ENCODE measurements at regions not wholly inside any gene's neighbourhood (a gene's known extent, or its start where the extent isn't known, plus 50 kb on each side); places are given as distances from the start of the nearest gene placed in this dataset.

- TF ChIP-seq POLR2AphosphoS5 (IDR thresholded peaks at IDR 0.05; ENCODE audit: low read depth, low read length), result no peak
- no peak for TF ChIP-seq TAF1 (IDR thresholded peaks at IDR 0.05; ENCODE audit: low read depth, low read length)
- TF ChIP-seq POLR2A (IDR thresholded peaks at IDR 0.05; ENCODE audit: low read depth, low read length), result no peak
- no peak for TF ChIP-seq PAX5 (IDR thresholded peaks at IDR 0.05; ENCODE audit: insufficient read depth, low read length, severe bottlenecking)
- no peak for TF ChIP-seq POU2F2 (IDR thresholded peaks at IDR 0.05; ENCODE audit: low read depth, low read length)
- TF ChIP-seq SPI1 (IDR thresholded peaks at IDR 0.05; ENCODE audit: low read depth, low read length), result no peak
- FAIRE-seq (no peak), DNase-seq (ENCODE audit: insufficient read length, low spot score) (no peak)
Observed at GRCh38 chr12:77433799-77434198, 368.4 kb upstream of the E2F7 start.

GRCh38 chr12:77429426-77429825, 364.1 kb upstream of the E2F7 start:
- TF ChIP-seq POLR2A (IDR thresholded peaks at IDR 0.05; ENCODE audit: low read depth, low read length), result no peak
- TF ChIP-seq PAX5 (IDR thresholded peaks at IDR 0.05; ENCODE audit: insufficient read depth, low read length, severe bottlenecking), result no peak
- TF ChIP-seq SPI1 (IDR thresholded peaks at IDR 0.05; ENCODE audit: low read depth, low read length), result no peak
- TF ChIP-seq TAF1 (IDR thresholded peaks at IDR 0.05; ENCODE audit: low read depth, low read length), result no peak
- no peak for TF ChIP-seq POLR2AphosphoS5 (IDR thresholded peaks at IDR 0.05; ENCODE audit: low read depth, low read length)
- no peak for TF ChIP-seq POU2F2 (IDR thresholded peaks at IDR 0.05; ENCODE audit: low read depth, low read length)
- FAIRE-seq, result no peak
- DNase-seq (ENCODE audit: insufficient read length, low spot score), result no peak

GRCh38 chr12:77421152-77421551, 355.8 kb upstream of the E2F7 start:
- no peak for FAIRE-seq
- TF ChIP-seq POU2F2 (IDR thresholded peaks at IDR 0.05; ENCODE audit: low read depth, low read length) (no peak), POLR2AphosphoS5 (IDR thresholded peaks at IDR 0.05; ENCODE audit: low read depth, low read length) (no peak), SPI1 (IDR thresholded peaks at IDR 0.05; ENCODE audit: low read depth, low read length) (no peak), POLR2A (IDR thresholded peaks at IDR 0.05; ENCODE audit: low read depth, low read length) (no peak), TAF1 (IDR thresholded peaks at IDR 0.05; ENCODE audit: low read depth, low read length) (no peak)
- DNase-seq (ENCODE audit: insufficient read length, low spot score), result no peak

- no peak for TF ChIP-seq POU2F2 (IDR thresholded peaks at IDR 0.05; ENCODE audit: low read depth, low read length)
- TF ChIP-seq SPI1 (IDR thresholded peaks at IDR 0.05; ENCODE audit: low read depth, low read length), result no peak
- no peak for TF ChIP-seq PAX5 (IDR thresholded peaks at IDR 0.05; ENCODE audit: insufficient read depth, low read length, severe bottlenecking)
- TF ChIP-seq POLR2AphosphoS5 (IDR thresholded peaks at IDR 0.05; ENCODE audit: low read depth, low read length), result no peak
- no peak for TF ChIP-seq POLR2A (IDR thresholded peaks at IDR 0.05; ENCODE audit: low read depth, low read length)
- TF ChIP-seq TAF1 (IDR thresholded peaks at IDR 0.05; ENCODE audit: low read depth, low read length), result no peak
- DNase-seq (ENCODE audit: insufficient read length, low spot score) (no peak), FAIRE-seq (no peak)
Observed at GRCh38 chr12:77409551-77409950, 344.2 kb upstream of the E2F7 start.

- TF ChIP-seq PAX5 (IDR thresholded peaks at IDR 0.05; ENCODE audit: insufficient read depth, low read length, severe bottlenecking), result no peak
- no peak for TF ChIP-seq POU2F2 (IDR thresholded peaks at IDR 0.05; ENCODE audit: low read depth, low read length)
- no peak for TF ChIP-seq TAF1 (IDR thresholded peaks at IDR 0.05; ENCODE audit: low read depth, low read length)
- no peak for TF ChIP-seq POLR2AphosphoS5 (IDR thresholded peaks at IDR 0.05; ENCODE audit: low read depth, low read length)
- no peak for TF ChIP-seq SPI1 (IDR thresholded peaks at IDR 0.05; ENCODE audit: low read depth, low read length)
- no peak for TF ChIP-seq POLR2A (IDR thresholded peaks at IDR 0.05; ENCODE audit: low read depth, low read length)
- DNase-seq (ENCODE audit: insufficient read length, low spot score), result no peak
- FAIRE-seq, result no peak
Observed at GRCh38 chr12:77407931-77408330, 342.6 kb upstream of the E2F7 start.

GRCh38 chr12:77406219-77406905, 341.0 kb upstream of the E2F7 start:
- no peak for FAIRE-seq
- TF ChIP-seq TAF1 (IDR thresholded peaks at IDR 0.05; ENCODE audit: low read depth, low read length) (no peak), PAX5 (IDR thresholded peaks at IDR 0.05; ENCODE audit: insufficient read depth, low read length, severe bottlenecking) (no peak), POLR2A (IDR thresholded peaks at IDR 0.05; ENCODE audit: low read depth, low read length) (no peak), POU2F2 (IDR thresholded peaks at IDR 0.05; ENCODE audit: low read depth, low read length) (no peak), POLR2AphosphoS5 (IDR thresholded peaks at IDR 0.05; ENCODE audit: low read depth, low read length) (no peak), SPI1 (IDR thresholded peaks at IDR 0.05; ENCODE audit: low read depth, low read length) (no peak)
- DNase-seq (ENCODE audit: insufficient read length, low spot score), result no peak

GRCh38 chr12:77402716-77403115, 337.3 kb upstream of the E2F7 start:
- FAIRE-seq (no peak), DNase-seq (ENCODE audit: insufficient read length, low spot score) (no peak)
- no peak for TF ChIP-seq POU2F2 (IDR thresholded peaks at IDR 0.05; ENCODE audit: low read depth, low read length)
- no peak for TF ChIP-seq SPI1 (IDR thresholded peaks at IDR 0.05; ENCODE audit: low read depth, low read length)
- no peak for TF ChIP-seq POLR2AphosphoS5 (IDR thresholded peaks at IDR 0.05; ENCODE audit: low read depth, low read length)
- TF ChIP-seq POLR2A (IDR thresholded peaks at IDR 0.05; ENCODE audit: low read depth, low read length), result no peak

- no peak for FAIRE-seq
- TF ChIP-seq SPI1 (IDR thresholded peaks at IDR 0.05; ENCODE audit: low read depth, low read length) (no peak), POLR2A (IDR thresholded peaks at IDR 0.05; ENCODE audit: low read depth, low read length) (no peak), POU2F2 (IDR thresholded peaks at IDR 0.05; ENCODE audit: low read depth, low read length) (no peak)
- no peak for DNase-seq (ENCODE audit: insufficient read length, low spot score)
Observed at GRCh38 chr12:77401770-77402081, 336.4 kb upstream of the E2F7 start.

- no peak for FAIRE-seq
- TF ChIP-seq POLR2A (IDR thresholded peaks at IDR 0.05; ENCODE audit: low read depth, low read length) (no peak), TAF1 (IDR thresholded peaks at IDR 0.05; ENCODE audit: low read depth, low read length) (no peak), POU2F2 (IDR thresholded peaks at IDR 0.05; ENCODE audit: low read depth, low read length) (no peak), SPI1 (IDR thresholded peaks at IDR 0.05; ENCODE audit: low read depth, low read length) (no peak), PAX5 (IDR thresholded peaks at IDR 0.05; ENCODE audit: insufficient read depth, low read length, severe bottlenecking) (no peak), POLR2AphosphoS5 (IDR thresholded peaks at IDR 0.05; ENCODE audit: low read depth, low read length) (no peak)
Observed at GRCh38 chr12:77401064-77401769, 335.8 kb upstream of the E2F7 start.

More at GRCh38 chr12:77401064-77401769, 335.8 kb upstream of the E2F7 start:
- no peak for DNase-seq (ENCODE audit: insufficient read length, low spot score)
